Memory B cell (primary cell): ENCODE measurements at regions not wholly inside any gene's neighbourhood (a gene's known extent, or its start where the extent isn't known, plus 50 kb on each side); places are given as distances from the start of the nearest gene placed in this dataset.

Experiments used
- ATAC-seq: fragments of 150-1000 bp; cut with Tn5 transposase; 2 replicates; pipeline ENCODE4 v1.10.0; 2021; ENCODE audit warnings: low read depth, mild to moderate bottlenecking, moderate library complexity
- DNase-seq, 2 donors: peaks; one replicate each; pipeline ENCODE4 v3.0.0; 2022; ENCODE audit warnings: low spot score in 2 of 2
- H3K27ac Mint-ChIP-seq: one replicate; pipeline ENCODE4 v1.8.0; 2022; ENCODE audit warnings: mild to moderate bottlenecking, moderate library complexity, mixed read lengths
- H3K27me3 Mint-ChIP-seq: one replicate; pipeline ENCODE4 v1.8.0; 2022; ENCODE audit warnings: mixed read lengths
- H3K36me3 Mint-ChIP-seq: one replicate; pipeline ENCODE4 v1.8.0; 2022; ENCODE audit warnings: mild to moderate bottlenecking, mixed read lengths
- H3K4me1 Mint-ChIP-seq: one replicate; pipeline ENCODE4 v1.8.0; 2022; ENCODE audit warnings: mixed read lengths
- H3K4me3 Mint-ChIP-seq: one replicate; pipeline ENCODE4 v1.8.0; 2022; ENCODE audit warnings: mild to moderate bottlenecking, moderate library complexity, mixed read lengths
- H3K9me3 Mint-ChIP-seq: one replicate; pipeline ENCODE4 v1.8.0; 2022; ENCODE audit warnings: mixed read lengths

- Mint-ChIP-seq H3K4me1 (peaks cover 14% of the 10 kb centered on the region), H3K36me3 (peaks cover 7% of the 10 kb centered on the region), H3K27me3 (peaks cover 3% of the 10 kb centered on the region), H3K4me3 (no peak overlapping the region), H3K27ac (peak overlapping the region; percentile 85), H3K9me3 (peaks cover 13% of the 10 kb centered on the region)
- DNase-seq (no peak), ATAC-seq (peak; percentile 62)
Measured at GRCh38 chr5:75965292-75965691, 117.9 kb upstream of the SV2C start.

- peaks cover 1% of the 10 kb centered on the region for H3K27me3 Mint-ChIP-seq
- ATAC-seq (peak; percentile 93), DNase-seq (peak in 1 of 2 donors; percentile 6)
- H3K27ac Mint-ChIP-seq: peak overlapping the region; percentile 85
- H3K4me3 Mint-ChIP-seq: peak overlapping the region; percentile 54
- H3K36me3 Mint-ChIP-seq: peaks cover 7% of the 10 kb centered on the region
- H3K4me1 Mint-ChIP-seq: peaks cover 14% of the 10 kb centered on the region
- H3K9me3 Mint-ChIP-seq: peaks cover 6% of the 10 kb centered on the region
Measured at GRCh38 chr5:75964008-75964407, 119.2 kb upstream of the SV2C start.

GRCh38 chr5:75963554-75963953, 119.6 kb upstream of the SV2C start:
- DNase-seq (no peak), ATAC-seq (no peak)
- peaks cover 7% of the 10 kb centered on the region for H3K36me3 Mint-ChIP-seq
- H3K4me3 Mint-ChIP-seq: peak overlapping the region; percentile 54
- peaks cover 14% of the 10 kb centered on the region for H3K4me1 Mint-ChIP-seq
- peaks cover 1% of the 10 kb centered on the region for H3K27me3 Mint-ChIP-seq
- peaks cover 4% of the 10 kb centered on the region for H3K9me3 Mint-ChIP-seq
- peak overlapping the region; percentile 85 for H3K27ac Mint-ChIP-seq

GRCh38 chr5:75961818-75962217, 121.4 kb upstream of the SV2C start:
- DNase-seq: no peak
- H3K27me3 Mint-ChIP-seq: no peaks in the 10 kb centered on the region
- peaks cover 4% of the 10 kb centered on the region for H3K36me3 Mint-ChIP-seq
- H3K4me3 Mint-ChIP-seq: no peak overlapping the region
- no peaks in the 10 kb centered on the region for H3K9me3 Mint-ChIP-seq
- peaks cover 14% of the 10 kb centered on the region for H3K4me1 Mint-ChIP-seq
- no peak for ATAC-seq
- H3K27ac Mint-ChIP-seq: no peak overlapping the region

GRCh38 chr5:75960129-75960528, 123.1 kb upstream of the SV2C start:
- DNase-seq: no peak
- Mint-ChIP-seq H3K27me3 (no peaks in the 10 kb centered on the region), H3K36me3 (peaks cover 2% of the 10 kb centered on the region), H3K9me3 (no peaks in the 10 kb centered on the region), H3K4me3 (no peak overlapping the region), H3K27ac (no peak overlapping the region), H3K4me1 (peaks cover 9% of the 10 kb centered on the region)
- no peak for ATAC-seq

GRCh38 chr5:75952963-75953362, 130.2 kb upstream of the SV2C start:
- H3K4me3 Mint-ChIP-seq: no peak overlapping the region
- peaks cover 6% of the 10 kb centered on the region for H3K4me1 Mint-ChIP-seq
- no peaks in the 10 kb centered on the region for H3K36me3 Mint-ChIP-seq
- DNase-seq (no peak), ATAC-seq (no peak)
- H3K27me3 Mint-ChIP-seq: peaks cover 3% of the 10 kb centered on the region
- peaks cover 4% of the 10 kb centered on the region for H3K9me3 Mint-ChIP-seq
- no peak overlapping the region for H3K27ac Mint-ChIP-seq

GRCh38 chr5:75952291-75952690, 130.9 kb upstream of the SV2C start:
- no peak for ATAC-seq
- Mint-ChIP-seq H3K27me3 (peaks cover 3% of the 10 kb centered on the region), H3K4me1 (peaks cover 6% of the 10 kb centered on the region), H3K4me3 (no peak overlapping the region), H3K36me3 (no peaks in the 10 kb centered on the region), H3K9me3 (peaks cover 4% of the 10 kb centered on the region), H3K27ac (no peak overlapping the region)
- no peak for DNase-seq

- ATAC-seq: no peak
- no peaks in the 10 kb centered on the region for H3K36me3 Mint-ChIP-seq
- no peak overlapping the region for H3K27ac Mint-ChIP-seq
- H3K4me3 Mint-ChIP-seq: no peak overlapping the region
- peaks cover 6% of the 10 kb centered on the region for H3K4me1 Mint-ChIP-seq
- peaks cover 3% of the 10 kb centered on the region for H3K27me3 Mint-ChIP-seq
- no peak for DNase-seq
- H3K9me3 Mint-ChIP-seq: peaks cover 4% of the 10 kb centered on the region
Measured at GRCh38 chr5:75951716-75952115, 131.5 kb upstream of the SV2C start.

- H3K4me1 Mint-ChIP-seq: peaks cover 6% of the 10 kb centered on the region
- H3K9me3 Mint-ChIP-seq: peaks cover 6% of the 10 kb centered on the region
- ATAC-seq: no peak
- no peaks in the 10 kb centered on the region for H3K36me3 Mint-ChIP-seq
- H3K27ac Mint-ChIP-seq: no peak overlapping the region
- no peak overlapping the region for H3K4me3 Mint-ChIP-seq
- DNase-seq: no peak
- peaks cover 3% of the 10 kb centered on the region for H3K27me3 Mint-ChIP-seq
Measured at GRCh38 chr5:75951158-75951557, 132.0 kb upstream of the SV2C start.

- peaks cover 3% of the 10 kb centered on the region for H3K27me3 Mint-ChIP-seq
Measured at GRCh38 chr5:75948438-75948837, 134.7 kb upstream of the SV2C start.

GRCh38 chr5:75940418-75940817, 142.8 kb upstream of the SV2C start:
- H3K27ac Mint-ChIP-seq: no peak overlapping the region
- no peak overlapping the region for H3K4me3 Mint-ChIP-seq
- no peak for ATAC-seq
- H3K27me3 Mint-ChIP-seq: peaks cover 4% of the 10 kb centered on the region
- peaks cover 3% of the 10 kb centered on the region for H3K4me1 Mint-ChIP-seq
- DNase-seq: no peak
- no peaks in the 10 kb centered on the region for H3K9me3 Mint-ChIP-seq
- no peaks in the 10 kb centered on the region for H3K36me3 Mint-ChIP-seq

More at GRCh38 chr5:75948438-75948837, 134.7 kb upstream of the SV2C start:
- ATAC-seq (no peak), DNase-seq (no peak)
- Mint-ChIP-seq H3K36me3 (no peaks in the 10 kb centered on the region), H3K4me1 (peaks cover 6% of the 10 kb centered on the region), H3K27ac (no peak overlapping the region), H3K4me3 (no peak overlapping the region), H3K9me3 (peaks cover 10% of the 10 kb centered on the region)

GRCh38 chr5:75935572-75935971, 147.6 kb upstream of the SV2C start:
- ATAC-seq (no peak), DNase-seq (no peak)
- peaks cover 3% of the 10 kb centered on the region for H3K4me1 Mint-ChIP-seq
- no peak overlapping the region for H3K27ac Mint-ChIP-seq
- H3K9me3 Mint-ChIP-seq: no peaks in the 10 kb centered on the region
- H3K27me3 Mint-ChIP-seq: peaks cover 6% of the 10 kb centered on the region
- no peak overlapping the region for H3K4me3 Mint-ChIP-seq
- no peaks in the 10 kb centered on the region for H3K36me3 Mint-ChIP-seq

GRCh38 chr5:75933489-75933888, 149.7 kb upstream of the SV2C start:
- Mint-ChIP-seq H3K4me1 (peaks cover 3% of the 10 kb centered on the region), H3K27me3 (peaks cover 3% of the 10 kb centered on the region), H3K36me3 (no peaks in the 10 kb centered on the region), H3K27ac (no peak overlapping the region), H3K9me3 (no peaks in the 10 kb centered on the region), H3K4me3 (no peak overlapping the region)
- ATAC-seq: no peak
- no peak for DNase-seq

GRCh38 chr5:75931175-75931574, 152.0 kb upstream of the SV2C start:
- ATAC-seq (no peak), DNase-seq (no peak)
- Mint-ChIP-seq H3K9me3 (no peaks in the 10 kb centered on the region), H3K27me3 (peaks cover 3% of the 10 kb centered on the region), H3K27ac (no peak overlapping the region), H3K4me3 (no peak overlapping the region), H3K36me3 (no peaks in the 10 kb centered on the region), H3K4me1 (no peaks in the 10 kb centered on the region)

GRCh38 chr5:75928992-75929391, 154.2 kb upstream of the SV2C start:
- ATAC-seq: no peak
- Mint-ChIP-seq H3K4me1 (no peaks in the 10 kb centered on the region), H3K27ac (no peak overlapping the region), H3K4me3 (no peak overlapping the region), H3K36me3 (no peaks in the 10 kb centered on the region), H3K27me3 (peaks cover 3% of the 10 kb centered on the region), H3K9me3 (no peaks in the 10 kb centered on the region)
- no peak for DNase-seq
